ENCODE measurements at regions not wholly inside any gene's neighbourhood (a gene's known extent, or its start where the extent isn't known, plus 50 kb on each side); places are given as distances from the start of the nearest gene placed in this dataset.
"Not testable (repeated sequence)": the region's sequence is repeated elsewhere in the genome, so short reads cannot be mapped to it uniquely, and the experiment has no call there.

- H3K27me3 ChIP-seq = no peaks in the 10 kb centered on the region
- no peak for ATAC-seq
- 100% methylated on average over 2 of the region's 3 CpGs for WGBS, 2 donors (ENCODE audit: low coverage in 1 of 2)
Observed at GRCh38 chrX:41023098-41023497, 62.1 kb upstream of the USP9X start.

GRCh38 chrX:41024335-41024734 is 60.9 kb upstream of the USP9X start:
- H3K9me3 ChIP-seq, ATAC-seq: not testable (repeated sequence)
- 48% methylated on average over 2 of the region's 3 CpGs; no CpG with 5 or more reads in 1 of the 2 donors for WGBS, 2 donors (ENCODE audit: low coverage in 1 of 2)

More at GRCh38 chrX:41023098-41023497, 62.1 kb upstream of the USP9X start:
- Histone ChIP-seq H3K4me1 (no peaks in the 10 kb centered on the region), H3K36me3 (no peaks in the 10 kb centered on the region), H3K27ac (no peak overlapping the region), H3K4me3 (no peak overlapping the region), H3K9me3 (no peaks in the 10 kb centered on the region)
- TF ChIP-seq POLR2AphosphoS5 (IDR thresholded peaks at IDR 0.05) (no peak), EP300 (IDR thresholded peaks at IDR 0.05) (no peak), POLR2A (IDR thresholded peaks at IDR 0.05) (no peak), CTCF (IDR thresholded peaks at IDR 0.05) (no peak)

GRCh38 chrX:41024755-41025154 is 60.5 kb upstream of the USP9X start:
- Histone ChIP-seq H3K36me3 (no peaks in the 10 kb centered on the region), H3K4me3 (no peak overlapping the region), H3K27ac (no peak overlapping the region), H3K9me3 (no peaks in the 10 kb centered on the region), H3K27me3 (no peaks in the 10 kb centered on the region), H3K4me1 (no peaks in the 10 kb centered on the region)
- WGBS, 2 donors (ENCODE audit: low coverage in 1 of 2) = 93% methylated on average over 5 of the region's 6 CpGs; no CpG with 5 or more reads in 1 of the 2 donors
- no peak for ATAC-seq
- TF ChIP-seq CTCF (IDR thresholded peaks at IDR 0.05) (no peak), POLR2A (IDR thresholded peaks at IDR 0.05) (no peak), EP300 (IDR thresholded peaks at IDR 0.05) (no peak), POLR2AphosphoS5 (IDR thresholded peaks at IDR 0.05) (no peak)

More at GRCh38 chrX:41024335-41024734, 60.9 kb upstream of the USP9X start:
- H3K36me3 ChIP-seq, H3K4me1 ChIP-seq, H3K27me3 ChIP-seq, H3K4me3 ChIP-seq, H3K27ac ChIP-seq: not testable (repeated sequence)

DNA sequence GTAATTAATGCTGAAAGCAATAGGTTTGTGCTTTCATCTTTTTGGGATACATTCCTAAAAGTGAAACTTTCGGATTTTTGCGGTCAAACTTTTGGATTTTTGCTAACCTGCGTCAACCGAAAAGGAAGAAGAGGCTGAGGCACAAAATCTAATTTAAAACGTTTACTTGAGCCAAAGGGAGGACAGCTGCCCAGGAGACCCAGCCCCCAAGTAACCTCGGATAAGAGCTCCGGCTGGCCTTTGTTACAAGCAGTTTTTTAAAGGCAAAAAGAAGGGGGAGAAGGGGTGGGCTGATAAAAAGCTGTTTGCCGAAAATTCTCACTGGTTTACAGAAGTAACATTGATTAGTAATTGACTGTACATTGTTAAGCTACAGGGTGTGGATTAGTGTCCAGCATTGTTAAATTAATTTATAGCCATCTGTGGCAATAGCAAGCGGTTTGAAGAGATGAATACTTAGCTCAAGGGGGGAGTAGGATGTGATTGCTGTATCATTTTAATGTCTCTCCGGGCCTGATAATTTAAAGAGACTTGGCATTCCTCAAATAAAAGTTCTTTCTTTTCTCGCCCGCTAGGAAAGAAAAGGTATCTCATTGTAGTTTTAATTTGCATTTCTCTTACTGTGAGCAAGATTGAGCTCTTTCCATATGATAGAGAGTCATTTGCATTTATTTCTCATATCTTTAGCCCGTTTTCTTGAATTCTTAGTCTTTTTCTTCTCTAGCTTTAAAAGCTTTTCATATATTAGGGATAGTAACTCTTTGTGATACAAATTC is 59.1 kb upstream of the USP9X start:
- Histone ChIP-seq H3K27me3 (no peaks in the 10 kb centered on the region), H3K4me3 (no peak overlapping the region), H3K9me3 (no peaks in the 10 kb centered on the region), H3K4me1 (no peaks in the 10 kb centered on the region), H3K27ac (peak overlapping the region in 1 of 4 donors; percentile 14), H3K36me3 (no peaks in the 10 kb centered on the region)
- TF ChIP-seq POLR2A (IDR thresholded peaks at IDR 0.05) (no peak), CTCF (IDR thresholded peaks at IDR 0.05) (no peak), EP300 (IDR thresholded peaks at IDR 0.05) (no peak), POLR2AphosphoS5 (IDR thresholded peaks at IDR 0.05) (no peak)
- WGBS, 2 donors (ENCODE audit: low coverage in 1 of 2) = 39 to 55% methylated on average over 7 to 9 of the region's 13 CpGs
- no peak for ATAC-seq

- H3K4me1 ChIP-seq = no peaks in the 10 kb centered on the region
- no peaks in the 10 kb centered on the region for H3K9me3 ChIP-seq
- no peaks in the 10 kb centered on the region for H3K36me3 ChIP-seq
- no peaks in the 10 kb centered on the region for H3K27me3 ChIP-seq
- WGBS, 2 donors (ENCODE audit: low coverage in 1 of 2) = 34 to 80% methylated on average over 1 to 5 of the region's 5 CpGs
- no peak for ATAC-seq
- no peak overlapping the region for H3K4me3 ChIP-seq
- peak overlapping the region in 1 of 4 donors; percentile 14 for H3K27ac ChIP-seq
- TF ChIP-seq CTCF (IDR thresholded peaks at IDR 0.05) (no peak), EP300 (IDR thresholded peaks at IDR 0.05) (no peak), POLR2A (IDR thresholded peaks at IDR 0.05) (no peak), POLR2AphosphoS5 (IDR thresholded peaks at IDR 0.05) (no peak)
Observed at GRCh38 chrX:41026702-41027078, 58.6 kb upstream of the USP9X start.

Measured in gastroesophageal sphincter (tissue), 4 donors.